Activated naive CD4-positive, alpha-beta T cell treated with Interleukin-2 at 50 U/mL for 16 hours (primary cell): ENCODE measurements at regions not wholly inside any gene's neighbourhood (a gene's known extent, or its start where the extent isn't known, plus 50 kb on each side); places are given as distances from the start of the nearest gene placed in this dataset.

Experiments
- DNase-seq: peaks from one replicate; pipeline ENCODE4 v3.0.0-alpha.2; 2020

DNA sequence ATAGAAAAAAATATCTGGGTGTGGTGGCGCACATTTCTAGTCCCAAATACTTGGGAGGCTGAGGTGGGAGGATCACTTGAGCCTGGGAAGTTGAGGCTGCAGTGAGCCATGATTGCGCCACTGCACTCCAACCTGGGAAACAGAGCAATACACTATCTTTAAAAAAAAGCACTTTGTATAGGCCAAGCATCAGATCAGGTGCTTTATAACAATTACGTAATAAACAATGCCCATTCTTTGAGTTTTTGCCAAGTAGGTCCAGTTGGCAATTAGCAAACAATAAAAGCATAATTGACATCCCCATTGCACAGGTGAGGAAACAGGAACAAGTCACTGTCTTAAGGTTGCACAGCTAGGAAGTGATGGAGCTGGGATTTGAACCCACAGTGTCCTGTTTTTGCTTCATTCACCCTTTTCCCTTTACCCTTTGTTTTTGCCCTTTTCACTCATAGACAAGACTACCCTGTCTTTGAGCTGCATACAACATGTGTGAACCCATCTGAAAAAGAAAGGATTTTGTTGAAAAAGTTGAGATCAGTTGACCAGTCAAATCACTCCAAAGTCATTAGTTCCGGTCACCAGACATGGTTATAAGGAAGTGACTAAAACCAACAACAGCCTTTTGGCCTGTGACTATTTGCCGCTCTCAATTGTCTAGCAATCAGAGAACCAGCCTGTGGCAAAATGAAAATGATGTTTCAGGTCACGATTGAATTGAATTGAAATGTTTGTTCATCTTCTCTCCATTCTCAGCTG, 303.6 kb downstream of the TFAP2C start:
- DNase-seq, result no peak

GRCh38 chr20:56933331-56933698, 304.2 kb downstream of the TFAP2C start:
- no peak for DNase-seq

DNA sequence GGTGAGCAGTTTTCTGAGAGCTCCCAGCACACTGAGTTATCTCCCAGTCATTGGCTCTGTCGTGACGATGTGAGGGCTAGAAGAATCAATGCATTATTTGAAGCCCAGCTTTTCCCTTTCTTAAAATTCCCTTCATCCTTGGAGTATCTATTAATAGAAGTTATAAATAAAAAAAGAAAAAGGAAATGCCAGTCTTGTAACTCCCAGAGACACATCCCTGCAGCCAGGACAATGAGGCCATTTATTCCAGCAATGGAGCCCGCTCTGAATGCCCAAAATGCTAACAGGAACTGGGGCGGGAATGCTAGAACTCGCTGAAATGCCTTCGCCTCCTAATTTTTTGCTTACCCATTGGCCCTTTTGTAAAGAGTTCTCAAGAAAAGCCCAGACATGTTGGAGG, 305.8 kb downstream of the TFAP2C start:
- DNase-seq, result no peak

- no peak for DNase-seq
Measured at GRCh38 chr20:56940466-56940865, 311.4 kb downstream of the TFAP2C start.

- DNase-seq, result no peak
Measured at GRCh38 chr20:56941101-56941686, 312.1 kb downstream of the TFAP2C start.

- DNase-seq, result no peak
Measured at GRCh38 chr20:56943946-56944945, 315.1 kb downstream of the TFAP2C start.

- DNase-seq, result no peak
Measured at GRCh38 chr20:56945057-56945456, 316.0 kb downstream of the TFAP2C start.

DNA sequence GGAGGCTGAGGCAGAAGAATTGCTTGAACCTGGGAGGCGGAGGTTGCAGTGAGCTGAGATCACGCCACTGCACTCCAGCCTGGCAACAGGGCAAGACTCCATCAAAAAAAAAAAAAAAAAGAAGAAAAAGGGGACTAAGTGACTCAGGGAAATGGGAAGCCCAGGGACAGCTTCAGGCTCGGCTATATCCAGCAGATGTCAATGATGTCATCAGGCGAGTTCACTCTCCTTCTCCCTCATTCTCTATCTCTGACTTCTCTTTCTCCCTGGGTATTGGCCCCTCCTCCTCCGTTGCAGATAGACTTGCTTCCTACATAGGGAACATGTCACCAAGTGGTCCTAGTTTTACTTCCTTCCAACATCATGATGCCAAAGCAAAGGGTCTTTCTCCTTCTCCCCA, 316.8 kb downstream of the TFAP2C start:
- no peak for DNase-seq

DNA sequence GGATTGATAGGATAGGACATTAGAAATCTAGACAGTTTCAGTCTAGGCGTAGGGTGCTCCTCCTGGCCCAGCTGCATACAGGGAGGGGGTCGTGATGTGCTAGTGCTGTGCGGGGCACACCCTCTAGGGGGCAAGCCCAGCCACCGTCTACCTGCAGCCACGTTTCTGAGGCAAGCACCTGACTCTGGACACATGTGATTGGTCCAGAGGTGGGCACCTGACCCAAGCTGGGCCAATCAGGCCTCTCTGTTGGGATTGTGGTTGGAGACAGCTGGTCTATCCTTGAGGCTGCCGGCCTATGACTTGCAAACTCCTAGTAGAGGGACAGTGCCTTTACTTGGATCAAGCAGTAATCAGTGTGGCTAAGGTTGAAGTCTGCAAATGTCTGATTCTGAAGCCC, 317.1 kb downstream of the BMP7 start:
- DNase-seq, result no peak

DNA sequence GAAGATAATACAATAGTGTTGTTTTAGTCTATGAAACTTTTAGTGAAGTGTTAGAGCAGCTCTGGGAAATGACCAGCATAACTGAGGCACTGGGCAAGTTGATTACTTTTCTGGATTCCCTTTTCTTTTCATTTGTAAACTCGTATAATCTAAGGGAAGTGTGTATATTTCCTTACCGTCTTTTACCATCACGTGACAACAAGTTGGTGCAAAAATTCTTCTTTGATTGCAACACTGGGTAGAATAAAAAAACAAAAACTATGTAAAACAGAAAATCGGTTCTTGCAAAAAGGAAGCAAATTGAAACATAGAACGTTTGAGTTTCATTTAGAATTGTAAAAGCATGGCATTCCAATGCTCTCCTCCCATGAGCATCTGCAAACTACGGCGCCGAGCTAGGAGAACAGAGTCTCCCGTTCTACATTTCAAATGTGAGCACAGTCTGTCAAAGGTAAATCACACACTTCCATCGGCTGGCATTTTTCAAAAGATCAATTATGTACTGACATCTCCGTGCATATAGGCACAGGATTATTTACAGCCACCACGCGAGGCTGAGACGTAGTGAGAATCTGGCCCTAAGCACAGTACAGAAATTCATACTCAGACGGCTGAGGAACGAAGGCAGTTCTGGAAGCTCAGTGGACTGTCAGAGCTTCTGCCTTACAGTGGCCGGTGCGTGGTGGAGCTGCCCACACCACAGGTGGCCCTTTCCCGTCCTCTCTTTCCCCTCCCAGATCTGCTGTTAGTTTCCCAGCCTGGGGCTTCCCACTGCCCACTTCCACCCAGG, 314.0 kb downstream of the BMP7 start:
- no peak for DNase-seq

- no peak for DNase-seq
Measured at GRCh38 chr20:56953048-56953586, 313.3 kb downstream of the BMP7 start.

DNA sequence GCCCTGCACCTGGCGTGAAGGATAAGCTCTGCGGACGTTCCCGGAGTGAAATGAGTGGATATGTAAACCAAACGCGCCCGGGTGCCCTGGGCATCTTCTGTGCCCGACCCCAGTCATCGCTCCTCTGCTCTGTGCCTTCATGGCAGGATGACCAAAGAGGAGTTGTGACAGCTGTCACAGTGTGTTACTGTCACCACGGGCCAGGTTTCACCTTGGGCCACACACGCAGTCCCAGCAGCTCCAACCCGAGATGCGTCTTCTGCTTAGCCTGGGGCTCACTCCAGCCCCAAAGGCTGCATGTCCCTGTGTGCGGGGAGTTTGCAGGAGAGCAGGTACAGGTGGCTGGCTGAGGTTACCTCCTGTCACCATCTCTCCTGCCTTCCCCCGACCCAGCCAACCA, 311.6 kb downstream of the BMP7 start:
- DNase-seq, result no peak

DNA sequence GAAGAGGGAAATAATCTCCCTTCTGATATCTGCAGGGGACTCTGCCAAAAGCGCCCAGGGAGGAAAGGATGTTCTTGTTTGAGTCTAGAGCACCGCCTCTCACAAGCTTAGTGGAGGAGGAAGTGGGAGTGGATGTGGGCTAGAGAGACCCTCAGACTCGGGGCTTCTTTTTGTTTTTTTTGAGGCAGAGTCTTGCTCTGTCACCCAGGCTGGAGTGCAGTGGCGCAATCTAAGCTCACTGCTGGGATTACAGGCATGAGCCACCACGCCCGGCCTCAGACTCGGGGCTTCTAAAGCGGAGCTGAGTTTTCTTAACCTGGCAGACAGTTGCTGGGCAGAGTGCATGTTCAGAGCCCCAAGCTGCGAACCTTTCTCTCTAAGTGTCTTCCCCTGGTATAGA, 310.8 kb downstream of the BMP7 start:
- no peak for DNase-seq

DNA sequence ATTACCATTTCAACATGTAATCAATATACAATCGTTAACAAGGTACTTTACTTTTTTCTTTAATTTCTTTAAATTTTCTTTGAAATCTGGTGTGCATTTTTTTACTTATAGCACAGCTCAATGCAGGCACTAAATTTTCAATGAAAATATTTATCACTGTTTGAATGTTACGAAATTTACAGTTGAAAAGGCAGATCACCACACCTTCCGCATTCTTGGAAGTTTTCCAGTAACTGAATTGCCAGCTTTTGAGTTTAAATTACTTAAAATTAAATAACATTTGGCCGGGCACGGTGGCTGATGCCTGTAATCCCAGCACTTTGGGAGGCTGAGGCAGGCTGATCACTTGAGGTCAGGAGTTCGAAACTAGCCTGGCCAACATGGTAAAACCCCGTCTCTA, 309.9 kb downstream of the BMP7 start:
- no peak for DNase-seq

DNA sequence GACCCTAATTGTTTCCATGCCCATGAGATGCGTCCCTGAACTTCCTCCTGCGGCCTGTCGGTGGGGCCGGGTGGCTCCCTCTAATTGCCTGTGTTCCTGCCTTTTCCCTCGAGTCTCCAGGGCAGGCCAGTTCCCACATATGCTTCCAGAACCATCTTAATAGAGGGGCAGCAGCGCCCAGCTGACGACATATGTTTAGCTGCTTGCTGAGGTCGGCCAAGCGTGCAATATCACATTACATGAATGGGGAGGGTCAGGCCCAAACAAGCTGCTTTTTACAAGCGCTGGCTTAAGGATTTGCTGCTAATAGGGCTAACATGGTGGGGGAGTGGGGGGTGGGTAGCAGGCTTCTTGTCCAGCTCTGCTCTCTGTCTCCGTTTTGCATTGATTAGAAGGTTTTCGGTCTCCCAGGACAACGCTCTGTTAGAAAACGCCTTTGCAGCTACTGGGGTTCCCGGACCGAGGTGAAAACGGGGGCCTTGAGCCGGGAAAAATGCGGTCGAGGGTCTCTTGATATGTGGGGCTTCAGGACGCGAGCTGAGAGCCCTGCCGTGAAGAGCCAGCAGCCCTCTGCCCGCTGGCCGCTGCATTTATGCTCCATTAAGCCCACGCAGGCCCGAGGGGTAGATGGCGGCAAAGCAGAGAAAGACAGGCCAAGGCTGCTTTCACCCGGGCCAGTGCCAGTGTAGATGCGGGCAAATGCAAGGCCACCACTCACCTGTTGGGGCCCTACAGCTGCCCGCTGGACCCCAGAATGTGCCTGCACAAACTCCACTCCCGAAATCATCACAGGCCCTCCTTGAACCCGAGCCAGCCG, 308.5 kb downstream of the BMP7 start:
- no peak for DNase-seq

GRCh38 chr20:56964901-56965300, 301.5 kb downstream of the BMP7 start:
- no peak for DNase-seq

- DNase-seq, result no peak
Measured at GRCh38 chr20:56967916-56968315, 298.5 kb downstream of the BMP7 start.

DNA sequence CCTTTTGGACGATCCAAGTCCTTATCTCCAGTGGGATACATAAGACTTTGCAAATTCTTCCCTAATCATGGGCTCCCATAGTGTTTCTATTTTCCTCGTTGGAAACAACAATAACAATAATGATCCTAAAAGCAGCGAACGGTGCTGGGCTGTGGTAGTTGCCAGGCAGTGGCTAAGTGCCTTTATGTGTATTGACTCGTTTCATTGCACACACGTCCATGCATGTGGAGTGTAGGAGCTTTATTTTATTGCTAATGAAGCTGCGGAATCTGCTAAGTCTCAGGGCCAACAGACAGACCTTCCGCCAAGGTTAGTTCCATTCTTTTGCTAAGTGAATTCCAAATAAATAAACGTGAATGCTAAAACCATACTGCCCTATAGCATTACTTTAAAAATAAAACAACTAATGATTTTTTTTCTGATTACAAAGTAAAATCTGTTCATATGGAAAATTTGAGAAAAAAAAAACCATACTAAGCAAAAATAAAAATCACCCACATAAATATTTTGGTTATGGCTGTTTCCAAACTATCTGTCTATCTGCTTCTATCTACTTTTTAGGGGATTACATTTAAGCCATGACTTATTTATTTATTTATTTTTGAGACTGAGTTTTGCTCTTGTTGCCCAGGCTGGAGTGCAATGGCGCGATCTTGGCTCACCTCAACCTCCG, 297.9 kb downstream of the BMP7 start:
- no peak for DNase-seq

DNA sequence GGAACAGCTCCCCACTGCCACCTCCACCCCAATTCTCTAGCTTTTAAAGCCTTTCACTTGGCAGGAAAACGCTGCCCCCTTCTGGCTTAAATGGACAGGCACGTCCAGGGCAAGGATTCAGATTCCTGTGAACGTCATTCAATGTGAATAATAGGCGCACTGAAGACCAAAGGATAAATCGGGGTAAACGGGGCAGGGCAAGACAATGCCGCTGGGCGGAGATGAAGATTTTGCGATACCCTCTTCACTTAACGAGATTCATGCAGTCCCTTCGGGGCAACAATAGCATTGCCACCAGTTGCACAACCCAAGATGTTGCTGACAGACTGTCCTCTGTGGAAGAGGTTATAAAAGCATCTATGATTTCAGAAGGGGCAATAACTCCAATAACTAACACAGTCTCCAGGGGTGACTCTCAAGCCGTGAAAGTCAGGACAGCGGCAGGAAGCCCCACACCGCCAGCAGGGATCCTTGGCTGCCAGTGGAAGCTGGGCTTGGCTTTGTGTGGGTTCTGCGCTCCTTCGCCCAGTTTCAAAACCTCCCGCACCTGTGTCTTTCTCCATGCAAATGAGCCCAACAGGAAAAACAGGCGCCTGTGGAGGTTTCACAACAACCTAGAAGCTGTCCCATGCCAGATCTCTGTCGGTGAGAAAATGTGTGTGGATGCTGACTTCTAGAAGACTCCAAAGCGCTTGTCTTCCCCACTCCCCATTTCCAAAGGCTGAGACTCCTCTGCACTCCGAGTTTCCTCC, 291.8 kb downstream of the BMP7 start:
- no peak for DNase-seq

DNA sequence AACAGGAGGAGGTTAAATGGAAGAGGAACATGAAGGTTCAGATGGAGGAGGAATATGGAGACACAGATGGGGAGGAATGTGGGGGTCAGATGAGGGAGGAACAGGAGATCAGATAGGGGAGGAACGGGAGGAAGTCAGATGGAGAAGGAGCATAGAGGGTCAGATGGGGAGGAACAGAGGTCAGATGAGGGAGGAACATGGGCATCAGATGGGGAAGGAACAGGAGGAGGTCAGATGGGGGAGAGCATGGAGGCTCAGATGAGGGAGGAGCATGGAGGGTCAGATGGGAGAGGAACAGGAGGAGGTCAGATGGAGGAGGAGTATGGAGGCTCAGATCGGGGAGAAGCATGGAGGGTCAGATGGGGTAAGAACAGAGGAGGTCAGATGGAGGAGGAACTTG, 290.6 kb downstream of the BMP7 start:
- no peak for DNase-seq
